ENCODE measurements at regions not wholly inside any gene's neighbourhood (a gene's known extent, or its start where the extent isn't known, plus 50 kb on each side); places are given as distances from the start of the nearest gene placed in this dataset.

GRCh38 chr5:63697811-63698210, 264.4 kb downstream of the HTR1A start:
- no peak for DNase-seq (ENCODE audit: low read depth)
- H3K4me3 ChIP-seq (ENCODE audit: low read depth, low read length): no peak overlapping the region
- TF ChIP-seq CTCF (conservative IDR thresholded peaks at IDR 0.05; ENCODE audit: low read depth, low read length): no peak

- H3K4me3 ChIP-seq (ENCODE audit: low read depth, low read length): no peak overlapping the region
- no peak for TF ChIP-seq CTCF (conservative IDR thresholded peaks at IDR 0.05; ENCODE audit: low read depth, low read length)
- DNase-seq (ENCODE audit: low read depth): no peak
These were observed 271.7 kb downstream of the HTR1A start for GRCh38 chr5:63690546-63690945.

GRCh38 chr5:63687854-63688516, 274.3 kb downstream of the HTR1A start:
- no peak overlapping the region for H3K4me3 ChIP-seq (ENCODE audit: low read depth, low read length)
- DNase-seq (ENCODE audit: low read depth): no peak
- TF ChIP-seq CTCF (conservative IDR thresholded peaks at IDR 0.05; ENCODE audit: low read depth, low read length): no peak

GRCh38 chr5:63686938-63687337, 275.3 kb downstream of the HTR1A start:
- TF ChIP-seq CTCF (conservative IDR thresholded peaks at IDR 0.05; ENCODE audit: low read depth, low read length): no peak
- DNase-seq (ENCODE audit: low read depth): no peak
- H3K4me3 ChIP-seq (ENCODE audit: low read depth, low read length): no peak overlapping the region

- H3K4me3 ChIP-seq (ENCODE audit: low read depth, low read length): no peak overlapping the region
- no peak for TF ChIP-seq CTCF (conservative IDR thresholded peaks at IDR 0.05; ENCODE audit: low read depth, low read length)
- DNase-seq (ENCODE audit: low read depth): no peak
These were observed 276.1 kb downstream of the HTR1A start for GRCh38 chr5:63686181-63686580.

GRCh38 chr5:63685454-63685853, 276.8 kb downstream of the HTR1A start:
- no peak for TF ChIP-seq CTCF (conservative IDR thresholded peaks at IDR 0.05; ENCODE audit: low read depth, low read length)
- no peak overlapping the region for H3K4me3 ChIP-seq (ENCODE audit: low read depth, low read length)
- DNase-seq (ENCODE audit: low read depth): no peak

- H3K4me3 ChIP-seq (ENCODE audit: low read depth, low read length): no peak overlapping the region
- no peak for DNase-seq (ENCODE audit: low read depth)
- TF ChIP-seq CTCF (conservative IDR thresholded peaks at IDR 0.05; ENCODE audit: low read depth, low read length): no peak
These were observed 287.4 kb downstream of the HTR1A start for GRCh38 chr5:63674881-63675280.

Measured in choroid plexus epithelial cell (primary cell).